HK-2 (cell line): ENCODE measurements at regions not wholly inside any gene's neighbourhood (a gene's known extent, or its start where the extent isn't known, plus 50 kb on each side); places are given as distances from the start of the nearest gene placed in this dataset.
"Not testable (repeated sequence)": the region's sequence is repeated elsewhere in the genome, so short reads cannot be mapped to it uniquely, and the experiment has no call there.

Source experiments
- DNase-seq: peaks from one replicate; pipeline ENCODE4 v3.0.0-alpha.2; 2018; ENCODE audit not compliant: unreplicated experiment

DNA sequence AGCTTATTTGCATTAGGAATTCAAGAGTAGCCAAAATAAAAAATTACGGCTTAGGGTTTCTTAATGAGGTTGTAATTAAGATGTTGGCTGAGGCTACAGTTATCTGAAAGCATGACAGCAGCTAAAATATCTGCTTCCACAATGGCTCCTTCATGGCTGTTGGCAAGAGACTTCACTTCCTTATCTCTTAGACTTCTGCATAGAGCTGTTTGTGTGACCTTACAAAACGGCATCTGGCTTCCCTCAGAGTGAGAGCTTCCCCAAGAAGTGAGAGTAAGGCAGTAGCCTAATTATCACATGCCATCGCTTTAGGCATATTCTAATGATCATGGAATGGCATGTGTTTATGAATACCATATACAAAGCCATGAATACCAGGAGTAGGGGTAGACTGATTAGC is 57.6 kb downstream of the CCDC59 start:
- DNase-seq = no peak

DNA sequence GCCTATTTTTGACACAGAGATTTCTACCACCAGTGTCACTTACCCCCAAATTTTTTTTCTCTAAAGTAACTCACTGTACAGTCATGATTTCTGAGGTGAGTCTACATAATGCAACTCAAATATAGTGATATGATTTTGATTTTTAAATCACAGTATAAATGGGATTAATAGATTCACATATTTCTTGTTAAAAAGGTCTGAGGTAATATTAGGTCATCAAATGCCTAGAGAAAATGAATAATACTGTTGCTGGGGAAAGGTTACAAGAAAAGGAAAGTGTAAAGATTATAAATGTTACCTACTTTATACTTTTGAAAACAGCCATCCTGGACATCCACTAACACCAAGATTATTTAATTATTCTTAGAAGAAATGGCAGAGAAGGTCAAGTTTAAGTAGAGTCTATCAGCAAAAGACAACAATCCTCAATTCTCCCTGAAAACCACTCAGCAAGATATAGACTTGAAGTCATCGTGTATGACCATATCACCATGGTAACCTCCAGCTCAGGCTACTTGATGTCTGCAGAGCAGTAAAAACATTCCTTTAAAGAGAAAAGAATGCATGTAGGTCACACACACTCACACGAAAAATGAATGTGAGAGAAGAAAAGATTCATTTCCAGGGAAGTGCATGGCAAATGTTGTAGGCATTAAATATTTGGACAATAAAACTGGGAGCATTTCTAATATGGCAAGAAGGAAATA is 58.7 kb downstream of the CCDC59 start:
- DNase-seq = no peak

DNA sequence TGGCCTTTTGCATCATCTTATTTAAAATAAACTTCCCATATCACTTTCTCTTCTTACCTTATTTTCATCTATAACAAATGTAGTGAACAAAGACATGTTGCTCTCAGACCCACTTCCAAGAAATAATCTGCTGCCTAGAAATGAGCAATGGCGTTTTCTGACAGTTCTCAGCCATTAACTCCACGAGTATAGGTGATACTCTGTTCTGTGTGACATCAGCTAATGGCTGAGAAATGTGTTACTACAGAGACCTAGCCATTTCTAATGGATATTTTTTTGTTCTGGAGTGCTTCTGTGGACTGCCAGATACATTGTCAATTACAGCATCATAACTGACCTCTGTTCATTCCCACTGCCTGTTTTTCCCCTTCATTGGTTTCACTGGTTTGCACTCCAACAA is 67.8 kb downstream of the CCDC59 start:
- no peak for DNase-seq

DNA sequence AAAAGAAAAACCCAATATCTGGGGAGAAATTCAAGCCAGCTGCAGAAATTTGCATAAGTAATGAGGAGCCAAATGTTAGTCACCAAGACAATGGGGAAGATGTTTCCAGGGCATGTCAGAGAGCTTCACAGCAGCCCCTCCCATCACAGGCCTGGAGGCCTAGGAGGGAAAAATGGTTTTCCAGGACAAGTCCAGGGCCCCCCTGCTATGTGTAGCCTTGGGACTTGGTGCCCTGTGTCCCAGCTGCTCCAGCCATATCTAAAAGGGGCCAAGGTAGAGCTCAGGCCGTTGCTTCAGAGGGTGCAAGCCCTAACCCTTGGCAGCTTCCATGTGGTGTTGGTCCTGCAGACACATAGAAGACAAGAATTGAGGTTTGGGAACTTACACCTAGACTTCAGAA is 76.9 kb downstream of the CCDC59 start:
- not testable (repeated sequence) for DNase-seq

DNA sequence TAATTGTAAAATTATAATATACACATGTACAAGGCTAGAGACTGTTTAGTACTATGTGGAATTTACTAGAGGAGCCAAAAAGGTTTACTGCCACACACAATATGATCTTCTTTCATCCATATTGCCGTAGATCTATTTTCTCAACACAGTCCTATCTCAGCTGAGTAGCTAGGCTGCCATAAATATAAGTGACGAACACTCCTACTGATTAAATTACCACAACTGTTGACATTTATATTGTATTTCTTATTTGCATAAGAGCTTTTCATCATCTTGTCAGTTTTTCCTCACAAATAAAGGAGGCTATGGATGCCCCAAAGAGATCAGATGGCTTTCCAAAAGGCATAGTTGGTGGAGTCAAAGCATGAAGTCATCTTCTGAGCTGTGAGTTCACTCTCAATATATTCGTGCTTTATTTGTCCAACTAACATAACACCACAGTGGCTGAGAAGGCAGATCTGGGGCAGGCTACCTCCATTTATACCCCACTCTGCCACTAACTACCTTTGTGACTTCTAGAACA is 78.6 kb downstream of the CCDC59 start:
- no peak for DNase-seq

DNA sequence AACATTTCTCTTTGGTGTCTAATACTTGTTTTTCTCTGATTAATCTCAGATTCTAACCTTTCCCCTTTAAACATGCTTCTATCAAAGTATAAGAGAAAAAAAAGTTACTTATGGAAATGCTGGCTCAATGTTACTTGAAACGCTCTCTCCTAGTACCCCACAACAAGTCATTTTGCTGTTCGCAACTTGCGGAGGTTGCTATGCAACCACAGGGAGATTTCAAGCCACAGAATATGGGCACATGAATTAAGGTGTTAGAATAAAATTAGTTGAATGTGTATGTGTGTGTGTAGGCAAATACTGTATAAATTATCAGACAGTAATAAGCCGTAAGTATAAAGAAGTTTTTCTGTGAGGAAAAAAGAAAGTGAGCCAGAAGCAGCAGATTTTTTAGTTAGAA is 80.6 kb downstream of the CCDC59 start:
- DNase-seq = no peak

DNA sequence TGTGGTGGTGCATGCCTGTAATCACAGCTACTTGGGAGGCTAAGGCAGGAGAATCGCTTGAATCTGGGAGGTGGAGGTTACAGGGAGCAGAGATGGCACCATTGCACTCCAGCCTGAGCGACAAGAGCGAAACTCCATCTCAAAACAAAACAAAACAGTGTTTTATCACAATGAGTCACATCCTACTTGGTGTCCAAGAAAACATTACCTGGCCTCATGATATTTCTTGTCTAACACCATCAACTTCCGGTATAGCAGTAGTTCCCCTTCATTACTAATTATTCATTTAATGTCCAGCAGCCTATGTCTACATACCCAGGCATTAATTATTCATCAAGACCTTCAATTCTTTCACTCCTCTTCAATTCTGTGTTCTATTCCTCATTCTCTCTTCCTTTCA is 115.5 kb downstream of the CCDC59 start:
- DNase-seq = no peak

DNA sequence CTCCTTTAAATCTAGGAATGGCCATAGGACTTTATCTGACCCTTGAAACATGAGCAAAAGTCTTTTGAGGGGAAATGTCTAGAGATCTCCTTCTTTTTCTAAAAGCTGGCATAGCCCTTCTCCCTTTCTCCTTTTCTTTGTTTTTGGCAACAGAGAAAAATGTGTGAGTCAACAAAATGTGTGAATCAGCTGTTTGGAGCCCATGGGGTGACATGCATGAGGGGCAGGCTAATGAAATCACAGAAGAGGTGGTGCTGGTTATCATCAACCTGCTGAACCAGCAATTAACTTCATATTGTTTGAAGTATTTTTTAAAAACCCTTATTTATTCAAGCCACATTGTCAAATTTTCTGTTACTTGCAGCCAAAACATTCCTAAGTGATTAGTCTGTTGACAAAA is 132.3 kb downstream of the CCDC59 start:
- no peak for DNase-seq

DNA sequence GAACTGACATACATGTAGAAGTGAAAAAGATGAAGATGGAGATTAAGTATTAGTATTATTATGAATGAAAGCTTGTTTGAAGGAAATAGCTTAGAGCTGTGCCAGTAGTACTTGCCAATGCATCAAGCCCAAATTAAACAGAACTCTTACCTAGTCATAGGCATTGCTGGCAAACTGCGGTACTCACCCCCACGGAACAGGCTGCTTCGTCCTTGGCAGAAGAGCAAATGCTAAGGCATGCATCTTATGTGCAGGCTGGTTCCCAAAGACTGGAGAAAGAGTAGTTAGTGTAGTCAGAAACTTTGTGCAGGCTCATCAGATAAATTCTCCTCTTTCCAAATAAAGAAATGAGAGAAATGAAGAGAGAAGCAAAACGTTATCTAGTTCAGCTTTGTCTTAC is 134.8 kb downstream of the CCDC59 start:
- no peak for DNase-seq

DNA sequence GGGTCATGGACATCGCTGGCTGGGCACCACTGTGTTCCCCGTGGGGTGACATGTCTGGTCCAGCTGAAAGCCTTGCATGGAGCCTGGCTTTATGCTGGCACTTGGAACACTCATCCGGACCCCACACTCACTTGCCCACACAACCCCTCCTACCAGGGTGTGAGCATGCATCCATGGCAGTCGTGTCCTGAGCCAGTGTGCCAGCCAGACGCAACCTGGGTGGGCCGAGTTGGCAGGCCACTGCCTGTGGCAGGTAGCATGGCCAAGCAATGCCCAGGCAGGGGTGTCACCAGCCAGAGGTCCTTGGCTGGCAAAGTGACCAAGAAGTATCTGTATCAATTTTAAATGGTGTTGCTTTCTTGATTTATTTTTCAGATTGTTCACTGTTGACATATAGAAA is 141.7 kb downstream of the CCDC59 start:
- no peak for DNase-seq

DNA sequence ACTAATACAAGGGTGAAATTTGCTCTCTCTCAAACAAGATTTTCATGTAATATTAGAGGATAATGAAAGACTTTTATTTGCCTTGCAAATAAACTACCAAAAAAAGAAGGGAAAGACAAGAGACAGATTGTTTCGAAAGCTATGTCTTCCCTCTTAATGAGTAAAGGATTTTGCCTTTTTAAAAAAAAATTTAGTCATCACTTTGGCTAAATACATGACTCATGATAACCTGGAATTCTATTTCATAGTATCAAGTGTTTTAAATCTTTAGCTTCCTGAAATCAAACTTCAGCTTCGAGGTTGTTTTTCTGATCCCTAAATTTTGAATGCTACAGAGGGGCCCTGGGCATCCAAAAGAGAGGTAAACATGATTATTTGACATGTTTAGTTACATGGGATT is 144.4 kb downstream of the CCDC59 start:
- no peak for DNase-seq

DNA sequence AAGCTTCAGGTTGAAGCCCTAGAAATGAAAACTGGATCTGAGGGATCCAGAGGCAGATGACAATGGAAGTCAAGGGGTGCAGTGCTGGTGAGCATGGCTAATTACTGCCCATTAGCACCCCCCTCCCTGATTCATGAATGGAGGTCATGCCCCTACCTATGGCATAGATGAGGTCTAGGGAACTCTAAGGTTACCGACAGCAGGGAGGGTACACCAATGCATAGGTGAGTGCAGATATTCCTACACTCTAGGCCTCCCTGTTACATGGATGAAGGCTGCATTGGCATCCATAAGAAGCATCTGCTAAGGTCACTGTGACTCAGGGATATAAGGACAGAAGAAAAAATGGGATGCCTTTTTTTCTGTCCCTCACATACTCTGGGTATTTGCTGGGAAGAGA is 147.3 kb downstream of the CCDC59 start:
- no peak for DNase-seq

DNA sequence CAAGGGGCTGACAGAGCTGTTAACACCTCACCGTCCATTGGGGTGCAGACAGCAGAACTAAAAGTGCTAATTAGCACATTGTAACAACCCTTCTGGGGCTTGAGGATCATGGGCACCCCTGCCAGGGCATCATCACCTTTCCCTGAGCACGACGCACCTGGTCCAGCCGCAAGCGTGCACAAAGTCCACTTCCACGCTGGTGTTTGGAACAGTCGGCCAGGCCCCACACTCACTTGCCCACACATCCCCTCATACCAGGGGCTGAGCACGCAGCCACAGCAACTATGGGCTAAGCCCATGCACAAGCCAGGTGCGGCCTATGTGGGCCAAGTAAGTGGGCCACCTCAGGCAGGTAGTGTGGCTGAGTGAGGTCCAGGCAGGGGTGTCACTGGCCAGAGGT is 148.7 kb downstream of the CCDC59 start:
- no peak for DNase-seq

DNA sequence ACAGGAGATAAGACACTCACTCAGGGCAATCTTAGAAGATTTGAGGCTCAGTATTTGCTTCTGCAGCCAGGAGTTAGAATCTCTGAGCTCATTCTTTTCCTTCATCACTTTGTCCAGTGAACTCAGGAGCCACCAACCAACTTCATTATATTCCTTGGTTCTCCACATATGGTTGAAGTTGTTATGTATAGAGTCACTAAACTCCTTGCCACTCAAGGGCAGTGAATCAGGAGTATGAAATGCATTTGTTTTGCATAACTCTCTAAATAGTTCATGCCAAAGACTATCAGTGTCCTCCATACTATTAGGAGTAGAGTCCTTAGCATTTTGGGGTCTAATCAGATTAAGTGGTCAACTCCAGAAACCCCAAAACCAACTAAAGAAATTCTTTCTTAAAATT is 150.6 kb downstream of the CCDC59 start:
- no peak for DNase-seq

DNA sequence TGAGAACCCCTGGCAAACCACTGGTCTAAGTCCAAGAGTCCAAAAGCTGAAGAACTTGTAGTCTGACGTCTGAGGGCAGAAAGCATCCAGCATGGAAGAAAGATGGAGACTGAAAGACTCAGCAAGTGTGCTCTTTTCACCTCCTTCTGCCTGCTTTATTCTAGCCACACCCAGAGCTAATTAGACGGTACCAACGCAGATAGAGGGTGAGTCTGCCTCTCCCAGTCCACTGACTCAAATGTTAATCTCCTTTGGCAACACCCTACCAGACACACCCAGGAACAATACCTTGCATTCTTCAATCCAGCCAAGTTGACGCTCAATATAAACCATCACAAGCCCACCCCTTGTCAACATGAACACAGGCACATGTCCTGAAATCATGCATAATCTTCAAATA is 155.1 kb downstream of the CCDC59 start:
- no peak for DNase-seq

DNA sequence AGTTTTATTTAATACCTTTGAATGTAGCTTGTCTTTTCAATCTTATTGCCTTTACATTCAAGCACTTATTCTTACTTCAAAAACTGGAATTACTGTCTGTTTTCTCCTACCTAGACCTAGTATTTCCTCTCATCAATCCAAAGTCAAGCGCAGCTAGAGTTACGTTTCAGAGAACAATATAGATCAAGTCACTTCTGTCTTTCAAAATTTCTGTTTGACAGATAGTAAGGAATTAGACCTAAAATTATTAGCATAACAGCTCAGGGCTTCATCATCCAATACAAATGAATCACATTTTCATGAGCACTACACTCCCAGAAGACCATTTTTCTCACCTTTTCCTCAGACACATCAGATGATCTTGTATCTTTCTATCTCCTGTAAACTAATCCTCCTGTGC is 170.6 kb downstream of the CCDC59 start:
- no peak for DNase-seq

DNA sequence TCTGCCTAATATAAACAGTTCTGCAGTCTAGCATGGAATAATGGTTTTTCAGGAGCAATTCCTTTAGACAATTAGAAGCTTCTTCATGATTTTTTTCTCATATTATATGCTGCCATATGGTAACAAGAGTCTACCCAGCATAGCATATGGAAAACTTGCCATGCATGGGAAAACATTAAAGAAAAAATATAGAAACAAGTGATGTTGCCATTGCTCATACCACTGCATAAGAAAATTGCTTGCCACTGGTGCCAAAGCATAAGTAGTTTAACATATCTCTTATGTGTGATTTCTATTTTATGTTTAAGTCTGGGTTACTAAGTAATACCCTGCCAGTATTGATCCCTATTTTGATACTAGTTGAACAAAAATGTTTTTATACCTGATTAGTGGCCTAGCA is 171.2 kb downstream of the CCDC59 start:
- no peak for DNase-seq

DNA sequence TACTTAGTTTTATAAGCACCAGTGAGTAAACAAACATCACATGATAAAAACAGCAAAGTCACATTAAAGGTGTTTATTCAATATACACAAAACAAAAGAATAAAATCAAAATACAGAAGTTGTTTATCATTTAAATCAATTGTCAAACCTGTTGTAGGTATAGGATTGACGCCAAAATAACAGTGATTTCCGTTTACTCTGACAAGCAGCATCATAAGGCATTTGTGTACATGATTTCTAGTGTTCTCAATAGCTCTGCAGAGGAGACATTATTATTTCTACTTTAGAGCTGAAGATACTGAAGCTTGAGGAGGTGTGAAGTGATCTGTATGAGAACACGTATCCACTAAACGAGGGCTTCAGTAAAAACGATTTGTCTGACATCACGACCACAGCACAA is 171.9 kb downstream of the CCDC59 start:
- no peak for DNase-seq

DNA sequence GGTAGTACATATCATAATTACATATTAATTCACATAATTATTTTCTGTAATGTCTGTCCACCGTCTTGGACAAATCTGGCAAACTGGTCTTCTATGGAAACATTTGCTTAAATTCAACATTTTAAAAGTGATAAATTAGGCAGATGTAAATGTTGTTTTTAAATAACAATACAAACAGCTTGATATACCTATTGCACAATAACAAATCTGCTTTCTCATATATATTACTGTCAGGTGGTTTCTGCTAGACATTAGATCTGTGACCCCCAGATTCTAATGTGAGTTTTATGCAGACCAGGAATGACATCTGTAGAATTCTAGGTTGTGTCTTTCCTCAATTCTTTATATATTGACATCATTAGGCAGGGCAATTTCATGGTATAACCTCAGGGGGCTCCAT is 173.3 kb downstream of the CCDC59 start:
- no peak for DNase-seq

DNA sequence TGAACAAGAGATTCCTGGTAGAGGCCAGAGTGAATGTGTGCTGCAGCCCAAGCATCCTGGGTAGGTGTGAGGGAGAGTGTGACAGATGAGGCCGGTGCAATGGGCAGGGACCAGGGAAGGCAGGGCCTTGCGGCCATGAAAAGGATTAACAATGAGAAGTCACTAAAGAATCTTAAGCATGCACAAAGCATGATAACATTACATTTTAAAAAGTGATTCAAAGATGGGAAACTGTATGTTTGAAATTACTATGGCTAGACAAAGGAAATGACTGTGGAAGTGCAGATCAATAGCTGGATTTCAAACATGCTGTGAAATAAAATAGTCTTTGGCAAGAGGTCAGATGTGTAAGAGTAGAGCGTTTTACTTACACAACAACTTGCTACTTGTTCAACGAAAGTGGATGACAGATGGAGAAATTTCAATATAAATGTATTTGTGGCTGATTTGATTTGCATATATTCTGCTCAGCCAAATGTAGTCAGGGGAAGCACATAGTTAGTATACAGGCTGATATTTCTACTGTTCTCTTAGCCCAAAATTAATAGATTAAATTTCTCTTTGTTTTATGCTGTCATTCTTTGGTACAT is 175.5 kb downstream of the CCDC59 start:
- DNase-seq = no peak

DNA sequence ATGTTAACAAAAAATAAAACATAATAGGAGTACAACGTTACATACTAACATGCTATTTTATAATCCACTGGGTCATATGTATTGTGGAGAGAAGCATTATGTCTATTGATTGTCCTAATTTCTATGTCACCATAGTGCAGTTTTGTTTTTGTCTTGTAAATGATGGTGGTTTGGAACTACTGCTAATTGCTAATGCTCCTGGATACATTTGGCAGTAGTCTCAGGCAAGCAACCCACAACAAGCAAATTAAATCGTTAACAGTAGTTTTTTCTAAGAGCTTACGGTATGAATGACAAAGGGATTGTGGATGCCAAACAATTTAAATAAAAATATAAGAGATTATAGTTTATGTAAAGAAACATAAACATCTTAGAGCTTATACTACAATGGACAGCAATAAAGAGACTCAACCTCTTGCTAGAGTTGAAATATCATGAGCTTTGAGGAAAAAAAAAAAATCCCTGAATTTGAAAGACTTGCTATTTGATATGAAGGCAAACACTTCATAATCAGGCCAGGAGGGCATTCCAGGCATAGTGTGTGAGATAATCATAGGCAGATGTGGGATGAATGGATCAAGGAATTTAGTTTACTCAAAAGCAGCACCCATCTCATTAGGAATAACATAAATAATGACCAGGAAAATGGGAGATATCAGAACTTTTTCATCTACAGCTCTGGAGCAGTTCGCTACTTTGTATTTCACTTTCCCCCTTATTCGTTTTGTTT is 181.3 kb downstream of the CCDC59 start:
- no peak for DNase-seq

DNA sequence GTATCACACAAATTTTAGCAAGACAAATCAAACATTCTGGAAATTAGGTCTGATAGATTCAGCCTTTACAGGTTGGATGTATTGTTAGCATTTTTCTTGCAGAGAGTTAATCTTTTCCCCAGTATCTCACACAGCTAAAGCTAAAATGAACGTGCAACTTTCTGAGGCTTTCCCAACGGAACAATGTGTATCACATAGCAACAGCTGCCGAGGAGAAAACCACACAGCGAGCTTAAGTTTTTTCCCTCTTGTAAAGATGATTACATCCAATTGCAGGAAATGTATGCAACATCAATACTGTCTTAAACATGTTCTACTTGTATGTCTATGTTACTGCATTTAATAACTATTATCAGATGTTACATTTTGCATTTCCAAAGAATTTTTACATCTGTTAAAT is 182.2 kb downstream of the CCDC59 start:
- no peak for DNase-seq

DNA sequence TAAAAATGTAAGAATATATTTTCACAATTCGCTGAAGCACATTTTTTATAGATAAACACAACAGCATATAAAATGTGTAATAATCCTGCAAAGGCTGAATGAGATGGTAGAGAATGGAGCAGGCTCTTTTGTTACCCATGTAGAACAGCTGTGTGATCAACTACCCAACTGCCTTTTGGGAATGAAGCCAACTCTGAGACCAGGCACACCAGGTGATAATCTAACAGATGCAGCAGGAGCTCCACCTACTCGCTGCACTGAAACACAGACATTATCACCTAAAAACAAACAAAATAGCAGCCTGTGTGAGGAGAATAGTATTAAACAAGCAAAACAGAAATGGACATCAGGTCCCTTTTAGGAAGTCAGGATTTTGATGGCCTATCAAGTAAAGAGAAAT is 183.3 kb downstream of the CCDC59 start:
- DNase-seq = no peak
